ENCODE measurements at regions not wholly inside any gene's neighbourhood (a gene's known extent, or its start where the extent isn't known, plus 50 kb on each side); places are given as distances from the start of the nearest gene placed in this dataset.

DNA sequence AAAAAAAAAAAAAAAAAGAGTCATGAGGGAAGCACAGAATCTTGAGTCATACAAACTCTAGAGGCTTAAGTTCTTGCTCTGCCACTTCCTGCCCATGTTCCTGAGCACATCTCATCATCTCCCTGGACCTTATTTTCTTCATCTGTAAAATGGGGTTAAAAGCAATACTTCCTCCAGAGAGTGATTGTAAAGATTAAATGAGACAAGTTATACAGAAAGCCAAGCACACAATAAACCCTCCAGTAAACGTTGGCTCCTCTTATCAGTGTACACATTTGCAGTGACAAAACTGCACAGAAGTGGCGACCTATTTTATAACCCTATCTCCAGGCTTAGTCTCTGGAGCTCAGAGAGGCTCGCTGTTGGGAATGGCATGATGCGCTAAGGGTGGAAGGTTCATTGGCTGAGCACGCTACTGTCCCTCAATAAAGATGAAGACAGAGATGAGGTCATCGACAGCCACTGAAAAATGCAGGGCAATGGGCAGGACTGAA lies 82.1 kb downstream of the RRAGC start:
- TF ChIP-seq POLR2AphosphoS5 (IDR thresholded peaks at IDR 0.05): no peak
- TF ChIP-seq, protein P1, sequence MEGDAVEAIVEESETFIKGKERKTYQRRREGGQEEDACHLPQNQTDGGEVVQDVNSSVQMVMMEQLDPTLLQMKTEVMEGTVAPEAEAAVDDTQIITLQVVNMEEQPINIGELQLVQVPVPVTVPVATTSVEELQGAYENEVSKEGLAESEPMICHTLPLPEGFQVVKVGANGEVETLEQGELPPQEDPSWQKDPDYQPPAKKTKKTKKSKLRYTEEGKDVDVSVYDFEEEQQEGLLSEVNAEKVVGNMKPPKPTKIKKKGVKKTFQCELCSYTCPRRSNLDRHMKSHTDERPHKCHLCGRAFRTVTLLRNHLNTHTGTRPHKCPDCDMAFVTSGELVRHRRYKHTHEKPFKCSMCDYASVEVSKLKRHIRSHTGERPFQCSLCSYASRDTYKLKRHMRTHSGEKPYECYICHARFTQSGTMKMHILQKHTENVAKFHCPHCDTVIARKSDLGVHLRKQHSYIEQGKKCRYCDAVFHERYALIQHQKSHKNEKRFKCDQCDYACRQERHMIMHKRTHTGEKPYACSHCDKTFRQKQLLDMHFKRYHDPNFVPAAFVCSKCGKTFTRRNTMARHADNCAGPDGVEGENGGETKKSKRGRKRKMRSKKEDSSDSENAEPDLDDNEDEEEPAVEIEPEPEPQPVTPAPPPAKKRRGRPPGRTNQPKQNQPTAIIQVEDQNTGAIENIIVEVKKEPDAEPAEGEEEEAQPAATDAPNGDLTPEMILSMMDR (IDR thresholded peaks at IDR 0.05 in 8 of 11, conservative IDR thresholded peaks at IDR 0.05 in 3 of 11): no peak

Data from spleen (tissue), 7 donors.